A673 (cell line): ENCODE measurements at regions not wholly inside any gene's neighbourhood (a gene's known extent, or its start where the extent isn't known, plus 50 kb on each side); places are given as distances from the start of the nearest gene placed in this dataset.

Source experiments
- BruUV-seq: library from RNA; stranded (reverse); fragments of 400-500 nt; replicated peaks from 2 replicates; lab custom pipeline; 2021; lab: Mats Ljungman, UMichigan
- CTCF ChIA-PET: fragments of 300-600 bp; sonication (Branson Sonifier 250); formaldehyde crosslinking; loops from one replicate; lab custom pipeline; 2022; ENCODE audit warnings: antibody characterized with exemption; lab: Charles Lee
- POLR2A ChIA-PET: fragments of 300-600 bp; sonication (Branson Sonifier 250); formaldehyde crosslinking; loops from one replicate; lab custom pipeline; 2022; ENCODE audit warnings: antibody characterized with exemption; ENCODE audit not compliant: low non-redundant PET; lab: Charles Lee
- DNase-seq: peaks from one replicate; pipeline ENCODE4 v3.0.0-alpha.2; 2015; ENCODE audit warnings: low spot score
- H3K27ac ChIP-seq: fragments of 200-600 bp; sonication (generic); 2 replicates; pipeline ENCODE4 v1.5.1; 2016; ENCODE audit warnings: mixed run types, low read depth, mild to moderate bottlenecking, mixed read lengths, antibody characterized with exemption, low read length; ENCODE audit not compliant: poor library complexity, severe bottlenecking
- H3K27me3 ChIP-seq: fragments of 200-600 bp; sonication (generic); replicated peaks from 2 replicates; pipeline ENCODE4 v1.6.1; 2017; ENCODE audit warnings: mixed run types, low read depth, mild to moderate bottlenecking, mixed read lengths, antibody characterized with exemption, low read length; ENCODE audit not compliant: insufficient read depth, poor library complexity
- H3K36me3 ChIP-seq: fragments of 200-600 bp; sonication (generic); 2 replicates; pipeline ENCODE4 v1.6.1; 2016; ENCODE audit warnings: mixed run types, mild to moderate bottlenecking, mixed read lengths, antibody characterized with exemption, low read length; ENCODE audit not compliant: insufficient read depth, poor library complexity, severe bottlenecking
- H3K4me1 ChIP-seq: fragments of 200-600 bp; sonication (generic); 2 replicates; pipeline ENCODE4 v1.6.1; 2017; ENCODE audit warnings: mixed run types, mild to moderate bottlenecking, mixed read lengths, antibody characterized with exemption, low read length; ENCODE audit not compliant: insufficient read depth, poor library complexity, severe bottlenecking
- H3K4me3 ChIP-seq: fragments of 200-600 bp; sonication (generic); 2 replicates; pipeline ENCODE4 v1.5.1; 2016; ENCODE audit warnings: low read depth, mixed run types, mild to moderate bottlenecking, mixed read lengths, low read length; ENCODE audit not compliant: poor library complexity, severe bottlenecking
- H3K9me3 ChIP-seq: fragments of 200-600 bp; sonication (generic); 2 replicates; pipeline ENCODE4 v1.6.1; 2016; ENCODE audit warnings: mixed run types, low read depth, mild to moderate bottlenecking, mixed read lengths, antibody characterized with exemption, low read length; ENCODE audit not compliant: poor library complexity, severe bottlenecking
- EZH2 ChIP-seq: fragments of 200-600 bp; sonication (generic); IDR thresholded peaks from 2 replicates; pipeline ENCODE4 v1.6.1; 2017; ENCODE audit warnings: borderline replicate concordance, low read depth, mild to moderate bottlenecking, mixed read lengths, antibody characterized with exemption, low read length; ENCODE audit not compliant: poor library complexity, severe bottlenecking
- intact Hi-C: fragments of 100-400 bp; cut with micrococcal nuclease; formaldehyde crosslinking; loops from one replicate; pipeline ENCODE4 v1.10.0; 2022; ENCODE audit not compliant: unreplicated experiment
- TF ChIP-seq, protein P1 (sequence below): fragments of 300-800, 200-600 bp; sonication (generic); conservative IDR thresholded peaks from 2 replicates; pipeline ENCODE4 v1.5.1; 2017; ENCODE audit warnings: low read depth, mild to moderate bottlenecking, antibody characterized with exemption, low read length, moderate library complexity, mixed read lengths

- TF ChIP-seq EZH2: no peak
- TF ChIP-seq, protein P1, sequence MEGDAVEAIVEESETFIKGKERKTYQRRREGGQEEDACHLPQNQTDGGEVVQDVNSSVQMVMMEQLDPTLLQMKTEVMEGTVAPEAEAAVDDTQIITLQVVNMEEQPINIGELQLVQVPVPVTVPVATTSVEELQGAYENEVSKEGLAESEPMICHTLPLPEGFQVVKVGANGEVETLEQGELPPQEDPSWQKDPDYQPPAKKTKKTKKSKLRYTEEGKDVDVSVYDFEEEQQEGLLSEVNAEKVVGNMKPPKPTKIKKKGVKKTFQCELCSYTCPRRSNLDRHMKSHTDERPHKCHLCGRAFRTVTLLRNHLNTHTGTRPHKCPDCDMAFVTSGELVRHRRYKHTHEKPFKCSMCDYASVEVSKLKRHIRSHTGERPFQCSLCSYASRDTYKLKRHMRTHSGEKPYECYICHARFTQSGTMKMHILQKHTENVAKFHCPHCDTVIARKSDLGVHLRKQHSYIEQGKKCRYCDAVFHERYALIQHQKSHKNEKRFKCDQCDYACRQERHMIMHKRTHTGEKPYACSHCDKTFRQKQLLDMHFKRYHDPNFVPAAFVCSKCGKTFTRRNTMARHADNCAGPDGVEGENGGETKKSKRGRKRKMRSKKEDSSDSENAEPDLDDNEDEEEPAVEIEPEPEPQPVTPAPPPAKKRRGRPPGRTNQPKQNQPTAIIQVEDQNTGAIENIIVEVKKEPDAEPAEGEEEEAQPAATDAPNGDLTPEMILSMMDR: no peak
- Histone ChIP-seq H3K9me3 (no peaks in the 10 kb centered on the region), H3K27me3 (no peaks in the 10 kb centered on the region), H3K4me1 (no peaks in the 10 kb centered on the region), H3K36me3 (no peaks in the 10 kb centered on the region), H3K4me3 (no peak overlapping the region), H3K27ac (no peak overlapping the region)
- no peak for DNase-seq
- ChIA-PET POLR2A (no interaction called here), CTCF (no interaction called here)
- no TSS peak for BruUV-seq
- intact Hi-C loops: no loop called here
Measured at GRCh38 chr1:208939537-208940085, 643.9 kb upstream of the CAMK1G start.

DNA sequence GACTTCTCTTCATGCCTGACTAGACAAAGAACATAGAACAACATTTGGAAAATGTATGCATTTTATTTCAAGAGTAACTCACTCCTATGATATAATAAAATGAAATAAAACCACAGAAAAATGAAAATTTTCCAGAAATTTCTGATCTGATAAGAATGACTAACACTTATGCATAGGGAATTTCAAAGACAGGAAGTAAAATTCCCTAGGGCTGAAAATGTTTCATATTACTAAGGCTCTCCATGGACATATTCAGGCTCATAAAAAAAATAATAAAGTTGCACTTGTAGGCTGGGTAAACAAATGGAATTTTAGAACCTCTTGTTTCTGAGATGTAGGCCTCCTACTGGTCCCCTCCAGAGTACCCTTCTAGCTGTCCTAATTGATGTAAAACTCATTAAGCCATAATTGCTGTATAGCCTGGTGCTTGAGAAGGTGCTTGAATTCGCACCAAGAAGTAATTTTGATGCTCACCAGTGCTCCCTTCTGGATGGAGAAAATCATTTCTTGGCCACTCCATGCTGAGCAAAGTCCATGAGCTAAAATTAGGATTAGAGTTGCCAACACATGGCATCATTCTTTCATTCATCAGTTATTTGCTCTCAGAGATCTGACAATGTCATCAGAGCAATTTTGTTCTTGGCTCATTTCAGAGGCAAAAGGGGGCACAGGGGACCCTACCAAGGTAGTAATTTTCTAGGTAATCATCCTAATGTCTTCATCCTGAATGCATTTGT, 641.0 kb upstream of the CAMK1G start:
- Histone ChIP-seq H3K9me3 (no peaks in the 10 kb centered on the region), H3K4me1 (no peaks in the 10 kb centered on the region), H3K27ac (no peak overlapping the region), H3K4me3 (no peak overlapping the region), H3K27me3 (no peaks in the 10 kb centered on the region), H3K36me3 (no peaks in the 10 kb centered on the region)
- DNase-seq: no peak
- TF ChIP-seq EZH2: no peak
- TF ChIP-seq, protein P1: no peak
- CTCF ChIA-PET: no interaction called here
- intact Hi-C loops: no loop called here
- BruUV-seq: no TSS peak
- POLR2A ChIA-PET: no interaction called here

DNA sequence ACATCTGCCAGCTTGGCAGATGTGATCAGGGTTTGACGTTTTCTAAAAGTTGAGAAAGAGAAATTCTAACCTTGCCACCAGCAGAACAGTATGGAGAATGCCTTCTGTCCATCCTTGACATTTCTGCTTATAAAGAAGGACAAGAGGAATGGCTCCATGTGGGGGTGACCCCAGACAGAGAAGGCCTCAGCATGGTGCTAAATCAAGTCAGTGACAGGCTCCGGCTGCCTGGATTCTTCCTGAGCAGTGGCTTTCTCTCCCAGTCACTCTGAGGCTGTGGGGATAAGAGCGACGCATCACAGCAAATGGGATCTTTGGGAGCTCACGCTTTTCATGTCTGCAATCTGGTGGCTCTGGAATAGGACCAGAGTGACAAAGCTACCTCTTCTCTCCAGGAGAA, 640.2 kb upstream of the CAMK1G start:
- CTCF ChIA-PET: no interaction called here
- Histone ChIP-seq H3K27ac (no peak overlapping the region), H3K9me3 (no peaks in the 10 kb centered on the region), H3K27me3 (no peaks in the 10 kb centered on the region), H3K36me3 (no peaks in the 10 kb centered on the region), H3K4me1 (no peaks in the 10 kb centered on the region), H3K4me3 (no peak overlapping the region)
- POLR2A ChIA-PET: no interaction called here
- TF ChIP-seq, protein P1: no peak
- no peak for TF ChIP-seq EZH2
- BruUV-seq: no TSS peak
- DNase-seq: no peak
- intact Hi-C loops: no loop called here
